ENCODE measurements at regions not wholly inside any gene's neighbourhood (a gene's known extent, or its start where the extent isn't known, plus 50 kb on each side); places are given as distances from the start of the nearest gene placed in this dataset.

GRCh38 chr13:22138947-22139346 is 468.1 kb downstream of the FGF9 start:
- Histone ChIP-seq H2BK15ac (replicated peaks; ENCODE audit: low read depth) (no peak overlapping the region), H3K9ac (ENCODE audit: low read length) (no peak overlapping the region), H3K23ac (ENCODE audit: low read length) (no peak overlapping the region), H2BK5ac (ENCODE audit: low read length) (no peak overlapping the region), H3K4ac (ENCODE audit: low read depth, low read length) (no peak overlapping the region), H4K5ac (ENCODE audit: low read length) (no peak overlapping the region), H2BK120ac (ENCODE audit: low read depth, low read length) (no peak overlapping the region), H3K27me3 (ENCODE audit: insufficient read depth, low read length, poor library complexity) (no peaks in the 10 kb centered on the region), H3K56ac (ENCODE audit: low read length) (no peak overlapping the region), H3K4me3 (ENCODE audit: low read length) (no peak overlapping the region), H2AK5ac (ENCODE audit: low read length) (no peak overlapping the region), H3K36me3 (ENCODE audit: control insufficient read depth, insufficient read depth, low read length) (no peaks in the 10 kb centered on the region), H3K27ac (ENCODE audit: low read depth, low read length) (no peak overlapping the region), H3K79me2 (ENCODE audit: control insufficient read depth, insufficient read depth, low read length) (no peaks in the 10 kb centered on the region), H4K8ac (ENCODE audit: low read depth, low read length) (no peak overlapping the region), H3K18ac (ENCODE audit: low read length) (no peak overlapping the region), H3K79me1 (ENCODE audit: low read length) (no peaks in the 10 kb centered on the region), H3K4me2 (ENCODE audit: low read length) (no peak overlapping the region), H3K4me1 (ENCODE audit: control insufficient read depth, low read depth, low read length) (peaks cover 2% of the 10 kb centered on the region)
- no CpG with 5 or more reads among the region's 8 CpGs for WGBS (ENCODE audit: extremely low coverage, insufficient coverage, low lambda C conversion rate)
- DNase-seq = no peak

- Histone ChIP-seq H3K4me1 (ENCODE audit: control insufficient read depth, low read depth, low read length) (no peaks in the 10 kb centered on the region), H3K36me3 (ENCODE audit: control insufficient read depth, insufficient read depth, low read length) (no peaks in the 10 kb centered on the region), H3K23ac (ENCODE audit: low read length) (no peak overlapping the region), H3K27ac (ENCODE audit: low read depth, low read length) (no peak overlapping the region), H2AK5ac (ENCODE audit: low read length) (no peak overlapping the region), H3K4me3 (ENCODE audit: low read length) (no peak overlapping the region), H3K27me3 (ENCODE audit: insufficient read depth, low read length, poor library complexity) (no peaks in the 10 kb centered on the region), H3K9ac (ENCODE audit: low read length) (no peak overlapping the region), H3K4me2 (ENCODE audit: low read length) (no peak overlapping the region), H4K5ac (ENCODE audit: low read length) (no peak overlapping the region), H3K79me1 (ENCODE audit: low read length) (no peaks in the 10 kb centered on the region), H3K79me2 (ENCODE audit: control insufficient read depth, insufficient read depth, low read length) (no peaks in the 10 kb centered on the region), H2BK5ac (ENCODE audit: low read length) (no peak overlapping the region), H2BK15ac (replicated peaks; ENCODE audit: low read depth) (no peak overlapping the region), H3K18ac (ENCODE audit: low read length) (no peak overlapping the region), H3K4ac (ENCODE audit: low read depth, low read length) (no peak overlapping the region), H2BK120ac (ENCODE audit: low read depth, low read length) (no peak overlapping the region), H3K56ac (ENCODE audit: low read length) (no peak overlapping the region), H4K8ac (ENCODE audit: low read depth, low read length) (no peak overlapping the region)
- WGBS (ENCODE audit: extremely low coverage, insufficient coverage, low lambda C conversion rate) = no CpG with 5 or more reads among the region's 1 CpG
- no peak for DNase-seq
Observed at GRCh38 chr13:22141716-22142115, 470.8 kb downstream of the FGF9 start.

GRCh38 chr13:22143671-22144070 is 472.8 kb downstream of the FGF9 start:
- Histone ChIP-seq H3K4me1 (ENCODE audit: control insufficient read depth, low read depth, low read length) (no peaks in the 10 kb centered on the region), H3K27ac (ENCODE audit: low read depth, low read length) (no peak overlapping the region)
- no CpG with 5 or more reads among the region's 1 CpG for WGBS (ENCODE audit: extremely low coverage, insufficient coverage, low lambda C conversion rate)

GRCh38 chr13:22144806-22145205 is 473.9 kb downstream of the FGF9 start:
- Histone ChIP-seq H4K5ac (ENCODE audit: low read length) (no peak overlapping the region), H3K27ac (ENCODE audit: low read depth, low read length) (no peak overlapping the region), H3K4me3 (ENCODE audit: low read length) (no peak overlapping the region), H3K4me2 (ENCODE audit: low read length) (no peak overlapping the region), H2AK5ac (ENCODE audit: low read length) (no peak overlapping the region), H3K27me3 (ENCODE audit: insufficient read depth, low read length, poor library complexity) (no peaks in the 10 kb centered on the region), H3K4me1 (ENCODE audit: control insufficient read depth, low read depth, low read length) (no peaks in the 10 kb centered on the region), H3K18ac (ENCODE audit: low read length) (no peak overlapping the region), H2BK5ac (ENCODE audit: low read length) (no peak overlapping the region), H3K79me2 (ENCODE audit: control insufficient read depth, insufficient read depth, low read length) (no peaks in the 10 kb centered on the region), H2BK15ac (replicated peaks; ENCODE audit: low read depth) (no peak overlapping the region), H3K4ac (ENCODE audit: low read depth, low read length) (no peak overlapping the region), H2BK120ac (ENCODE audit: low read depth, low read length) (no peak overlapping the region), H4K8ac (ENCODE audit: low read depth, low read length) (no peak overlapping the region), H3K9ac (ENCODE audit: low read length) (no peak overlapping the region), H3K23ac (ENCODE audit: low read length) (no peak overlapping the region), H3K36me3 (ENCODE audit: control insufficient read depth, insufficient read depth, low read length) (no peaks in the 10 kb centered on the region), H3K56ac (ENCODE audit: low read length) (no peak overlapping the region), H3K79me1 (ENCODE audit: low read length) (no peaks in the 10 kb centered on the region)
- WGBS (ENCODE audit: extremely low coverage, insufficient coverage, low lambda C conversion rate) = no CpG with 5 or more reads among the region's 2 CpGs
- DNase-seq = no peak

More at GRCh38 chr13:22143671-22144070, 472.8 kb downstream of the FGF9 start:
- Histone ChIP-seq H2BK5ac (ENCODE audit: low read length) (no peak overlapping the region), H4K8ac (ENCODE audit: low read depth, low read length) (no peak overlapping the region), H3K4me2 (ENCODE audit: low read length) (no peak overlapping the region), H3K18ac (ENCODE audit: low read length) (no peak overlapping the region), H4K5ac (ENCODE audit: low read length) (no peak overlapping the region), H3K4me3 (ENCODE audit: low read length) (no peak overlapping the region), H3K27me3 (ENCODE audit: insufficient read depth, low read length, poor library complexity) (no peaks in the 10 kb centered on the region), H3K79me1 (ENCODE audit: low read length) (no peaks in the 10 kb centered on the region), H3K9ac (ENCODE audit: low read length) (no peak overlapping the region), H2BK15ac (replicated peaks; ENCODE audit: low read depth) (no peak overlapping the region), H3K56ac (ENCODE audit: low read length) (no peak overlapping the region), H2AK5ac (ENCODE audit: low read length) (no peak overlapping the region), H3K36me3 (ENCODE audit: control insufficient read depth, insufficient read depth, low read length) (no peaks in the 10 kb centered on the region), H2BK120ac (ENCODE audit: low read depth, low read length) (no peak overlapping the region), H3K4ac (ENCODE audit: low read depth, low read length) (no peak overlapping the region), H3K79me2 (ENCODE audit: control insufficient read depth, insufficient read depth, low read length) (no peaks in the 10 kb centered on the region), H3K23ac (ENCODE audit: low read length) (no peak overlapping the region)
- no peak for DNase-seq

- no peaks in the 10 kb centered on the region for H3K36me3 ChIP-seq (ENCODE audit: control insufficient read depth, insufficient read depth, low read length)
- no peak overlapping the region for H3K4ac ChIP-seq (ENCODE audit: low read depth, low read length)
- no peak overlapping the region for H4K5ac ChIP-seq (ENCODE audit: low read length)
- H3K4me3 ChIP-seq (ENCODE audit: low read length) = no peak overlapping the region
- no peak overlapping the region for H3K27ac ChIP-seq (ENCODE audit: low read depth, low read length)
- no peak overlapping the region for H3K4me2 ChIP-seq (ENCODE audit: low read length)
- H3K4me1 ChIP-seq (ENCODE audit: control insufficient read depth, low read depth, low read length) = no peaks in the 10 kb centered on the region
- no CpG with 5 or more reads among the region's 3 CpGs for WGBS (ENCODE audit: extremely low coverage, insufficient coverage, low lambda C conversion rate)
- no peak overlapping the region for H3K18ac ChIP-seq (ENCODE audit: low read length)
- no peak overlapping the region for H2BK120ac ChIP-seq (ENCODE audit: low read depth, low read length)
- H3K56ac ChIP-seq (ENCODE audit: low read length) = no peak overlapping the region
- no peaks in the 10 kb centered on the region for H3K27me3 ChIP-seq (ENCODE audit: insufficient read depth, low read length, poor library complexity)
- H2BK15ac ChIP-seq (replicated peaks; ENCODE audit: low read depth) = no peak overlapping the region
- H3K79me2 ChIP-seq (ENCODE audit: control insufficient read depth, insufficient read depth, low read length) = no peaks in the 10 kb centered on the region
- H4K8ac ChIP-seq (ENCODE audit: low read depth, low read length) = no peak overlapping the region
- H3K79me1 ChIP-seq (ENCODE audit: low read length) = no peaks in the 10 kb centered on the region
- no peak overlapping the region for H3K23ac ChIP-seq (ENCODE audit: low read length)
- no peak overlapping the region for H3K9ac ChIP-seq (ENCODE audit: low read length)
- DNase-seq = no peak
- H2BK5ac ChIP-seq (ENCODE audit: low read length) = no peak overlapping the region
- H2AK5ac ChIP-seq (ENCODE audit: low read length) = no peak overlapping the region
Observed at GRCh38 chr13:22148187-22148586, 477.3 kb downstream of the FGF9 start.

GRCh38 chr13:22152751-22153150 is 481.9 kb downstream of the FGF9 start:
- no peak overlapping the region for H2BK5ac ChIP-seq (ENCODE audit: low read length)
- H2BK120ac ChIP-seq (ENCODE audit: low read depth, low read length) = no peak overlapping the region
- no peaks in the 10 kb centered on the region for H3K4me1 ChIP-seq (ENCODE audit: control insufficient read depth, low read depth, low read length)
- no peak overlapping the region for H3K18ac ChIP-seq (ENCODE audit: low read length)
- no peak overlapping the region for H3K56ac ChIP-seq (ENCODE audit: low read length)
- H2BK15ac ChIP-seq (replicated peaks; ENCODE audit: low read depth) = no peak overlapping the region
- H4K5ac ChIP-seq (ENCODE audit: low read length) = no peak overlapping the region
- no peak overlapping the region for H3K27ac ChIP-seq (ENCODE audit: low read depth, low read length)
- no peak overlapping the region for H4K8ac ChIP-seq (ENCODE audit: low read depth, low read length)
- H3K23ac ChIP-seq (ENCODE audit: low read length) = no peak overlapping the region
- no peak overlapping the region for H3K9ac ChIP-seq (ENCODE audit: low read length)
- no peaks in the 10 kb centered on the region for H3K79me2 ChIP-seq (ENCODE audit: control insufficient read depth, insufficient read depth, low read length)
- no peak overlapping the region for H2AK5ac ChIP-seq (ENCODE audit: low read length)
- H3K4me3 ChIP-seq (ENCODE audit: low read length) = no peak overlapping the region
- no peaks in the 10 kb centered on the region for H3K27me3 ChIP-seq (ENCODE audit: insufficient read depth, low read length, poor library complexity)
- WGBS (ENCODE audit: extremely low coverage, insufficient coverage, low lambda C conversion rate) = no CpG with 5 or more reads among the region's 2 CpGs
- no peak overlapping the region for H3K4ac ChIP-seq (ENCODE audit: low read depth, low read length)
- no peak for DNase-seq
- H3K79me1 ChIP-seq (ENCODE audit: low read length) = no peaks in the 10 kb centered on the region
- no peak overlapping the region for H3K4me2 ChIP-seq (ENCODE audit: low read length)
- no peaks in the 10 kb centered on the region for H3K36me3 ChIP-seq (ENCODE audit: control insufficient read depth, insufficient read depth, low read length)
